WTC11 (cell line): ENCODE measurements at regions not wholly inside any gene's neighbourhood (a gene's known extent, or its start where the extent isn't known, plus 50 kb on each side); places are given as distances from the start of the nearest gene placed in this dataset.

Experiments used
- ATAC-seq: fragments of 200-7000 bp; cut with Tn5 transposase; 2 replicates; pipeline ENCODE4 v1.10.0; 2021; ENCODE audit warnings: mild to moderate bottlenecking, moderate library complexity
- CTCF ChIA-PET: fragments of 300-600 bp; sonication (Branson Sonifier 250); formaldehyde crosslinking; loops from one replicate; lab custom pipeline; 2021; ENCODE audit warnings: antibody characterized with exemption; lab: Charles Lee
- POLR2A ChIA-PET: fragments of 350-600 bp; sonication (Branson Sonifier 250); formaldehyde crosslinking; loops from one replicate; lab custom pipeline; 2021; ENCODE audit warnings: antibody characterized with exemption; lab: Charles Lee
- DNase-seq: peaks from one replicate; pipeline ENCODE4 v3.0.0; 2021; ENCODE audit warnings: low spot score
- H3K27ac Mint-ChIP-seq: 2 replicates; pipeline ENCODE4 v1.8.0; 2021; ENCODE audit warnings: mixed read lengths
- H3K27me3 Mint-ChIP-seq: 2 replicates; pipeline ENCODE4 v1.8.0; 2021; ENCODE audit warnings: low read depth, mild to moderate bottlenecking, moderate library complexity, mixed read lengths
- H3K36me3 Mint-ChIP-seq: 2 replicates; pipeline ENCODE4 v1.8.0; 2021; ENCODE audit warnings: mixed read lengths
- H3K4me1 Mint-ChIP-seq: 2 replicates; pipeline ENCODE4 v1.8.0; 2022; ENCODE audit warnings: mixed read lengths
- H3K4me3 Mint-ChIP-seq: 2 replicates; pipeline ENCODE4 v1.8.0; 2021; ENCODE audit warnings: mild to moderate bottlenecking, moderate library complexity, mixed read lengths
- H3K9me3 Mint-ChIP-seq: 2 replicates; pipeline ENCODE4 v1.8.0; 2021; ENCODE audit warnings: mixed read lengths
- CREM ChIP-seq: sonication (generic); formaldehyde crosslinking; IDR thresholded peaks from 2 replicates; pipeline ENCODE4 v1.8.1; 2022; ENCODE audit warnings: mild to moderate bottlenecking, missing genetic modification reagents, moderate library complexity
- EMX1 ChIP-seq: fragments of 250-450 bp; sonication (Bioruptor Pico); IDR thresholded peaks from 2 replicates; pipeline ENCODE4 v1.8.0; 2021; ENCODE audit warnings: mild to moderate bottlenecking
- FOXJ3 ChIP-seq: sonication (generic); formaldehyde crosslinking; IDR thresholded peaks from 2 replicates; pipeline ENCODE4 v1.9.0; 2021; ENCODE audit warnings: missing genetic modification reagents, mild to moderate bottlenecking, borderline replicate concordance
- FOXK1 ChIP-seq: sonication (generic); formaldehyde crosslinking; IDR thresholded peaks from 2 replicates; pipeline ENCODE4 v1.8.0; 2022; ENCODE audit warnings: mild to moderate bottlenecking, moderate library complexity, missing genetic modification reagents
- GRHL2 ChIP-seq: fragments of 250-450 bp; sonication (Bioruptor Pico); IDR thresholded peaks from 2 replicates; pipeline ENCODE4 v1.8.0; 2022; ENCODE audit warnings: mild to moderate bottlenecking, moderate library complexity; ENCODE audit not compliant: insufficient replicate concordance, severe bottlenecking
- GTF2I ChIP-seq: fragments of 250-450 bp; sonication (Bioruptor Pico); conservative IDR thresholded peaks from 2 replicates; pipeline ENCODE4 v1.4.0; 2021; ENCODE audit warnings: mild to moderate bottlenecking
- KAT7 ChIP-seq: sonication (generic); formaldehyde crosslinking; IDR thresholded peaks from 2 replicates; pipeline ENCODE4 v1.8.1; 2023; ENCODE audit warnings: missing genetic modification reagents, mild to moderate bottlenecking, borderline replicate concordance
- NFE2L1 ChIP-seq: sonication (generic); formaldehyde crosslinking; IDR thresholded peaks from 2 replicates; pipeline ENCODE4 v1.8.1; 2023; ENCODE audit warnings: missing genetic modification reagents
- RELA ChIP-seq: sonication (generic); formaldehyde crosslinking; IDR thresholded peaks from 2 replicates; pipeline ENCODE4 v1.8.1; 2022; ENCODE audit warnings: missing genetic modification reagents, mild to moderate bottlenecking, borderline replicate concordance
- SMAD3 ChIP-seq: sonication (generic); formaldehyde crosslinking; IDR thresholded peaks from 2 replicates; pipeline ENCODE4 v1.8.0; 2022; ENCODE audit warnings: missing genetic modification reagents, mild to moderate bottlenecking, borderline replicate concordance
- ZNF138 ChIP-seq: sonication (generic); formaldehyde crosslinking; conservative IDR thresholded peaks from 2 replicates; pipeline ENCODE4 v1.8.1; 2022; ENCODE audit warnings: mild to moderate bottlenecking, moderate library complexity, missing genetic modification reagents
- ZNF423 ChIP-seq: fragments of 250-450 bp; sonication (Bioruptor Pico); IDR thresholded peaks from 2 replicates; pipeline ENCODE4 v2.1.2; 2022; ENCODE audit warnings: mild to moderate bottlenecking, moderate library complexity
- TF ChIP-seq, protein P1 (sequence below): fragments of 250-450 bp; sonication (Bioruptor Pico); conservative IDR thresholded peaks from 2 replicates; pipeline ENCODE4 v1.9.0; 2021; ENCODE audit warnings: mild to moderate bottlenecking
- TF ChIP-seq, protein P2 (sequence below): sonication (generic); formaldehyde crosslinking; IDR thresholded peaks from 2 replicates; pipeline ENCODE4 v1.8.0; 2023; ENCODE audit warnings: missing genetic modification reagents, mild to moderate bottlenecking, borderline replicate concordance
- TF ChIP-seq, protein P3 (sequence below): sonication (generic); formaldehyde crosslinking; IDR thresholded peaks from 2 replicates; pipeline ENCODE4 v1.8.1; 2023; ENCODE audit warnings: mild to moderate bottlenecking, moderate library complexity, missing genetic modification reagents
- TF ChIP-seq, protein P4 (sequence below): sonication (generic); formaldehyde crosslinking; IDR thresholded peaks from 2 replicates; pipeline ENCODE4 v1.8.0; 2022; ENCODE audit warnings: mild to moderate bottlenecking, missing genetic modification reagents
- TF ChIP-seq, protein P5 (sequence below): sonication (generic); formaldehyde crosslinking; IDR thresholded peaks from 2 replicates; pipeline ENCODE4 v1.8.0; 2023; ENCODE audit warnings: mild to moderate bottlenecking, missing genetic modification reagents
- TF ChIP-seq, protein P6 (sequence below): fragments of 250-450 bp; sonication (Bioruptor Pico); IDR thresholded peaks from 2 replicates; pipeline ENCODE4 v1.8.0; 2021; ENCODE audit warnings: mild to moderate bottlenecking

DNA sequence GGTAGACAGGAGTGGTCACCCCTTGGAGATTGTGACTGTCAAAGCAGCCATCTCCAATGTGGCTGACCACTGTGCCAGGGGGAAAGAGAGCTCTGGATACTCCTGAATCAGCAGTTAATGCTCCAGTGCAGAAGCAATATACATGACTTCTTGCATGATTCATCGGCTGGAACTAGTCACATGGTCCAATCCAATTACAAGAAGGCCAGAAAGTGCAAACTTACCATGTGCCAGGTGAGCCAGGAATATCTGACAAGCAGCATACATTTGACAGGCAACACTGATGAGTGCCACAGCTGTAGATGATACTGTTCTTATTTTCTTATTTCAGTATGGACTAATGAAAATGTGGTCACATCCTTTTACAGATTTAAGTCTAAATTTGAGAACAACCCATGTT, 440.0 kb upstream of the MPDZ start:
- H3K4me1 Mint-ChIP-seq, result peaks cover 37% of the 10 kb centered on the region
- DNase-seq (no peak), ATAC-seq (no peak)
- no peaks in the 10 kb centered on the region for H3K27me3 Mint-ChIP-seq
- H3K4me3 Mint-ChIP-seq, result no peak overlapping the region
- no peaks in the 10 kb centered on the region for H3K36me3 Mint-ChIP-seq
- no peak overlapping the region for H3K27ac Mint-ChIP-seq
- H3K9me3 Mint-ChIP-seq, result no peaks in the 10 kb centered on the region
- TF ChIP-seq RELA (CRISPR knock-in tag) (no peak), GTF2I (no peak), FOXJ3 (CRISPR knock-in tag) (no peak), GRHL2 (no peak)
- TF ChIP-seq, protein P1, sequence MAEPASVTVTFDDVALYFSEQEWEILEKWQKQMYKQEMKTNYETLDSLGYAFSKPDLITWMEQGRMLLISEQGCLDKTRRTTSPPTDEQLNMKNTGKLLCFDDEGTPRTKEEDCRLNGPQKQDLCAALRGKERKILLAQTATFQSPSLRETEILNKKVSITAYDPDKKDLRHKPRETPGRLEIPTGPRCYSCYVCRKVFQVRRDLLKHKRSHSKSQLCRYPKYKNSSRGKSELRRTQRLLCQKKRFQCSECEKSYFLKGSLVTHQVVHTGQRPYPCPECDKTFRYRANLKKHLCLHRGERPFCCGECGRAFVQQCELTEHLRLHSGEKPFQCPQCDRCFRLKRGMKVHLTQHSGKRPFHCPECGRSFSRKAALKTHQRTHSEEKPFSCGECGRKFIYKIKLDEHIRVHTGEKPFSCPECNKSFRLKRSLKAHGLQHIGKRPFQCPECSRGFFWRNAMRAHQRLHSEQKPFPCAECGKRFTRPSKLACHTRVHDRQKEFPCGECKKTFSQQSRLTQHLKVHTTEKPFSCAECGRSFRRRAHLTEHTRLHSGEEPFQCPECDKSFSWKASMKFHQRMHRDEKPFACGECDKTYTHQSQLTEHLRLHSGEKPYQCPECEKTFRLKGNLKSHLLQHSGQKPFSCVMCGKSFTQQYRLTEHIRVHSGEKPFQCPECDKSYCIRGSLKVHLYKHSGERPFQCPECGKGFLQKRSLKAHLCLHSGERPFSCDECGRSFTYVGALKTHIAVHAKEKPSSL (CRISPR knock-in tag), result no peak
- ChIA-PET CTCF (no interaction called here), POLR2A (no interaction called here)

DNA sequence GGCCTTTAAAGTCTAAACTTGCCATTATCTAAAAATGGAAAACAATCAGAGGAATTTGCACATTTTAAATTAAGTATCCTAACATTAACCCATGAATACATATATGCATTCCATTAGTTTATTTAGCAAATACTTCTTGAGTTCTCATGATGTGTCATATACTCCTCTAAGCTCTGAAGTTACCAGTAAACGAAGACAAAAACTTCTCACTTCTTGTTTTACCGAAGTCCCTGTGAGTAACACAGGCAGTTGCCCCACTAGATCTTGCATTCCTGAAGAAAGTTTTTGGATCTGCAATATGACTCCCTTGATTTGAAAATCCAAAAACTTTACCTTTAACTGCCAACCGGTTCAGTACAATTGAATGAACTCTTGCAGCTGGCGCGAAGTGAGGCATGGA, 439.0 kb upstream of the MPDZ start:
- Mint-ChIP-seq H3K9me3 (no peaks in the 10 kb centered on the region), H3K4me3 (no peak overlapping the region), H3K27ac (no peak overlapping the region; the same call in 1 of the 2 replicates), H3K36me3 (no peaks in the 10 kb centered on the region), H3K27me3 (no peaks in the 10 kb centered on the region), H3K4me1 (peaks cover 37% of the 10 kb centered on the region)
- CTCF ChIA-PET, result interaction anchor here (1.5 kb wide), 1 partner anchor 634 kb away, joined by 3 read pairs; no protein-coding TSS in a partner anchor
- DNase-seq, result no peak
- POLR2A ChIA-PET, result no interaction called here
- no peak for ATAC-seq
- TF ChIP-seq FOXK1, result no peak
- TF ChIP-seq SMAD3 (CRISPR knock-in tag), result no peak
- TF ChIP-seq ZNF138 (CRISPR knock-in tag), result no peak
- TF ChIP-seq, protein P2, sequence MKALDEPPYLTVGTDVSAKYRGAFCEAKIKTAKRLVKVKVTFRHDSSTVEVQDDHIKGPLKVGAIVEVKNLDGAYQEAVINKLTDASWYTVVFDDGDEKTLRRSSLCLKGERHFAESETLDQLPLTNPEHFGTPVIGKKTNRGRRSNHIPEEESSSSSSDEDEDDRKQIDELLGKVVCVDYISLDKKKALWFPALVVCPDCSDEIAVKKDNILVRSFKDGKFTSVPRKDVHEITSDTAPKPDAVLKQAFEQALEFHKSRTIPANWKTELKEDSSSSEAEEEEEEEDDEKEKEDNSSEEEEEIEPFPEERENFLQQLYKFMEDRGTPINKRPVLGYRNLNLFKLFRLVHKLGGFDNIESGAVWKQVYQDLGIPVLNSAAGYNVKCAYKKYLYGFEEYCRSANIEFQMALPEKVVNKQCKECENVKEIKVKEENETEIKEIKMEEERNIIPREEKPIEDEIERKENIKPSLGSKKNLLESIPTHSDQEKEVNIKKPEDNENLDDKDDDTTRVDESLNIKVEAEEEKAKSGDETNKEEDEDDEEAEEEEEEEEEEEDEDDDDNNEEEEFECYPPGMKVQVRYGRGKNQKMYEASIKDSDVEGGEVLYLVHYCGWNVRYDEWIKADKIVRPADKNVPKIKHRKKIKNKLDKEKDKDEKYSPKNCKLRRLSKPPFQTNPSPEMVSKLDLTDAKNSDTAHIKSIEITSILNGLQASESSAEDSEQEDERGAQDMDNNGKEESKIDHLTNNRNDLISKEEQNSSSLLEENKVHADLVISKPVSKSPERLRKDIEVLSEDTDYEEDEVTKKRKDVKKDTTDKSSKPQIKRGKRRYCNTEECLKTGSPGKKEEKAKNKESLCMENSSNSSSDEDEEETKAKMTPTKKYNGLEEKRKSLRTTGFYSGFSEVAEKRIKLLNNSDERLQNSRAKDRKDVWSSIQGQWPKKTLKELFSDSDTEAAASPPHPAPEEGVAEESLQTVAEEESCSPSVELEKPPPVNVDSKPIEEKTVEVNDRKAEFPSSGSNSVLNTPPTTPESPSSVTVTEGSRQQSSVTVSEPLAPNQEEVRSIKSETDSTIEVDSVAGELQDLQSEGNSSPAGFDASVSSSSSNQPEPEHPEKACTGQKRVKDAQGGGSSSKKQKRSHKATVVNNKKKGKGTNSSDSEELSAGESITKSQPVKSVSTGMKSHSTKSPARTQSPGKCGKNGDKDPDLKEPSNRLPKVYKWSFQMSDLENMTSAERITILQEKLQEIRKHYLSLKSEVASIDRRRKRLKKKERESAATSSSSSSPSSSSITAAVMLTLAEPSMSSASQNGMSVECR (CRISPR knock-in tag), result no peak
- TF ChIP-seq, protein P3, sequence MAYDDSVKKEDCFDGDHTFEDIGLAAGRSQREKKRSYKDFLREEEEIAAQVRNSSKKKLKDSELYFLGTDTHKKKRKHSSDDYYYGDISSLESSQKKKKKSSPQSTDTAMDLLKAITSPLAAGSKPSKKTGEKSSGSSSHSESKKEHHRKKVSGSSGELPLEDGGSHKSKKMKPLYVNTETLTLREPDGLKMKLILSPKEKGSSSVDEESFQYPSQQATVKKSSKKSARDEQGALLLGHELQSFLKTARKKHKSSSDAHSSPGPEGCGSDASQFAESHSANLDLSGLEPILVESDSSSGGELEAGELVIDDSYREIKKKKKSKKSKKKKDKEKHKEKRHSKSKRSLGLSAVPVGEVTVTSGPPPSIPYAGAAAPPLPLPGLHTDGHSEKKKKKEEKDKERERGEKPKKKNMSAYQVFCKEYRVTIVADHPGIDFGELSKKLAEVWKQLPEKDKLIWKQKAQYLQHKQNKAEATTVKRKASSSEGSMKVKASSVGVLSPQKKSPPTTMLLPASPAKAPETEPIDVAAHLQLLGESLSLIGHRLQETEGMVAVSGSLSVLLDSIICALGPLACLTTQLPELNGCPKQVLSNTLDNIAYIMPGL, result no peak
- TF ChIP-seq, protein P4, sequence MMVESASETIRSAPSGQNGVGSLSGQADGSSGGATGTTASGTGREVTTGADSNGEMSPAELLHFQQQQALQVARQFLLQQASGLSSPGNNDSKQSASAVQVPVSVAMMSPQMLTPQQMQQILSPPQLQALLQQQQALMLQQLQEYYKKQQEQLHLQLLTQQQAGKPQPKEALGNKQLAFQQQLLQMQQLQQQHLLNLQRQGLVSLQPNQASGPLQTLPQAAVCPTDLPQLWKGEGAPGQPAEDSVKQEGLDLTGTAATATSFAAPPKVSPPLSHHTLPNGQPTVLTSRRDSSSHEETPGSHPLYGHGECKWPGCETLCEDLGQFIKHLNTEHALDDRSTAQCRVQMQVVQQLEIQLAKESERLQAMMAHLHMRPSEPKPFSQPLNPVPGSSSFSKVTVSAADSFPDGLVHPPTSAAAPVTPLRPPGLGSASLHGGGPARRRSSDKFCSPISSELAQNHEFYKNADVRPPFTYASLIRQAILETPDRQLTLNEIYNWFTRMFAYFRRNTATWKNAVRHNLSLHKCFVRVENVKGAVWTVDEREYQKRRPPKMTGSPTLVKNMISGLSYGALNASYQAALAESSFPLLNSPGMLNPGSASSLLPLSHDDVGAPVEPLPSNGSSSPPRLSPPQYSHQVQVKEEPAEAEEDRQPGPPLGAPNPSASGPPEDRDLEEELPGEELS, result no peak
- no peak for TF ChIP-seq KAT7 (CRISPR knock-in tag)
- TF ChIP-seq, protein P5, sequence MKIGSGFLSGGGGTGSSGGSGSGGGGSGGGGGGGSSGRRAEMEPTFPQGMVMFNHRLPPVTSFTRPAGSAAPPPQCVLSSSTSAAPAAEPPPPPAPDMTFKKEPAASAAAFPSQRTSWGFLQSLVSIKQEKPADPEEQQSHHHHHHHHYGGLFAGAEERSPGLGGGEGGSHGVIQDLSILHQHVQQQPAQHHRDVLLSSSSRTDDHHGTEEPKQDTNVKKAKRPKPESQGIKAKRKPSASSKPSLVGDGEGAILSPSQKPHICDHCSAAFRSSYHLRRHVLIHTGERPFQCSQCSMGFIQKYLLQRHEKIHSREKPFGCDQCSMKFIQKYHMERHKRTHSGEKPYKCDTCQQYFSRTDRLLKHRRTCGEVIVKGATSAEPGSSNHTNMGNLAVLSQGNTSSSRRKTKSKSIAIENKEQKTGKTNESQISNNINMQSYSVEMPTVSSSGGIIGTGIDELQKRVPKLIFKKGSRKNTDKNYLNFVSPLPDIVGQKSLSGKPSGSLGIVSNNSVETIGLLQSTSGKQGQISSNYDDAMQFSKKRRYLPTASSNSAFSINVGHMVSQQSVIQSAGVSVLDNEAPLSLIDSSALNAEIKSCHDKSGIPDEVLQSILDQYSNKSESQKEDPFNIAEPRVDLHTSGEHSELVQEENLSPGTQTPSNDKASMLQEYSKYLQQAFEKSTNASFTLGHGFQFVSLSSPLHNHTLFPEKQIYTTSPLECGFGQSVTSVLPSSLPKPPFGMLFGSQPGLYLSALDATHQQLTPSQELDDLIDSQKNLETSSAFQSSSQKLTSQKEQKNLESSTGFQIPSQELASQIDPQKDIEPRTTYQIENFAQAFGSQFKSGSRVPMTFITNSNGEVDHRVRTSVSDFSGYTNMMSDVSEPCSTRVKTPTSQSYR, result no peak
- no peak for TF ChIP-seq NFE2L1 (CRISPR knock-in tag)
- TF ChIP-seq, protein P6, sequence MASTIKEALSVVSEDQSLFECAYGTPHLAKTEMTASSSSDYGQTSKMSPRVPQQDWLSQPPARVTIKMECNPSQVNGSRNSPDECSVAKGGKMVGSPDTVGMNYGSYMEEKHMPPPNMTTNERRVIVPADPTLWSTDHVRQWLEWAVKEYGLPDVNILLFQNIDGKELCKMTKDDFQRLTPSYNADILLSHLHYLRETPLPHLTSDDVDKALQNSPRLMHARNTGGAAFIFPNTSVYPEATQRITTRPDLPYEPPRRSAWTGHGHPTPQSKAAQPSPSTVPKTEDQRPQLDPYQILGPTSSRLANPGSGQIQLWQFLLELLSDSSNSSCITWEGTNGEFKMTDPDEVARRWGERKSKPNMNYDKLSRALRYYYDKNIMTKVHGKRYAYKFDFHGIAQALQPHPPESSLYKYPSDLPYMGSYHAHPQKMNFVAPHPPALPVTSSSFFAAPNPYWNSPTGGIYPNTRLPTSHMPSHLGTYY (CRISPR knock-in tag), result no peak
- TF ChIP-seq ZNF423 (CRISPR knock-in tag), result no peak
- no peak for TF ChIP-seq CREM (CRISPR knock-in tag)
- no peak for TF ChIP-seq EMX1
